ENCODE measurements at regions not wholly inside any gene's neighbourhood (a gene's known extent, or its start where the extent isn't known, plus 50 kb on each side); places are given as distances from the start of the nearest gene placed in this dataset.

GRCh38 chr3:6526861-6527260 lies 334.1 kb upstream of the GRM7 start:
- TF ChIP-seq GATA2 (IDR thresholded peaks at IDR 0.05; ENCODE audit: low read depth, low read length) (no peak), GATA3 (IDR thresholded peaks at IDR 0.05; ENCODE audit: low read depth, low read length) (no peak)
